Esophagus squamous epithelium (tissue), 5 donors: ENCODE measurements at regions not wholly inside any gene's neighbourhood (a gene's known extent, or its start where the extent isn't known, plus 50 kb on each side); places are given as distances from the start of the nearest gene placed in this dataset.

Source experiments
- DNase-seq: peaks from one replicate; lab custom pipeline; 2025; lab: John Stamatoyannopoulos, UW
- H3K27ac ChIP-seq, 4 donors: fragments of 200-600 bp; sonication (generic); one replicate each; pipeline ENCODE4 v1.5.1; 2016 to 2019; ENCODE audit warnings: mild to moderate bottlenecking in 1 of 4
- H3K27me3 ChIP-seq, 4 donors: fragments of 200-600 bp; sonication (generic); 1 replicate in 3 of 4; 2 replicates in 1 of 4; pipeline versions ENCODE4 v1.5.1 to v1.6.0; 2017 to 2021; ENCODE audit warnings: antibody characterized with exemption in 1 of 4
- H3K36me3 ChIP-seq, 3 donors: fragments of 200-600 bp; sonication (generic); one replicate each; pipeline ENCODE4 v1.5.1; 2016 to 2019
- H3K4me1 ChIP-seq, 3 donors: fragments of 200-600 bp; sonication (generic); one replicate each; pipeline ENCODE4 v1.5.1; 2017 to 2019
- H3K4me3 ChIP-seq, 4 donors: fragments of 200-600 bp; sonication (generic); 1 replicate in 3 of 4; 2 replicates in 1 of 4; pipeline ENCODE4 v1.5.1; 2016 to 2019; ENCODE audit warnings: mild to moderate bottlenecking in 2 of 4, moderate library complexity in 1 of 4
- H3K9me3 ChIP-seq, 3 donors: fragments of 200-600 bp; sonication (generic); one replicate each; pipeline ENCODE4 v1.5.1; 2016 to 2019
- CTCF ChIP-seq, 6 experiments: fragments of 450-650 bp in 4 of 6; fragments of 200-600 bp in 2 of 6; sonication (generic) in 2 of 6; IDR thresholded peaks; one replicate each; pipeline ENCODE4 v1.5.1; 2016 to 2019; ENCODE audit warnings: antibody characterized with exemption in 6 of 6, mild to moderate bottlenecking in 4 of 6, moderate library complexity in 4 of 6
- POLR2A ChIP-seq, 4 donors: fragments of 450-650 bp; IDR thresholded peaks; one replicate each; pipeline ENCODE4 v1.6.1; 2017; ENCODE audit warnings: antibody characterized with exemption in 4 of 4, mild to moderate bottlenecking in 4 of 4, moderate library complexity in 3 of 4
- WGBS, 2 donors: methylation state at CpG; one replicate each; pipeline ENCODE4 v1.1.5; 2018; 5-methylcytosine and 5-hydroxymethylcytosine counted together
- intact Hi-C: fragments of 100-400 bp; cut with DNase I; formaldehyde crosslinking; loops from one replicate; pipeline ENCODE4 v1.15.0; 2022
- donor health status: DM: yes; HTN: yes; CAD: no.

- peaks cover 0 to 14% (median 0%) of the 10 kb centered on the region in 3 donors for H3K4me1 ChIP-seq
- TF ChIP-seq POLR2A (IDR thresholded peaks at IDR 0.05): no peak
- no peak for TF ChIP-seq CTCF (IDR thresholded peaks at IDR 0.05)
- H3K4me3 ChIP-seq: no peak overlapping the region
- no peaks in the 10 kb centered on the region for H3K36me3 ChIP-seq
- intact Hi-C loops: no loop called here
- 81 to 88% methylated on average over 7 to 12 of the region's 21 CpGs for WGBS, 2 donors
- H3K27ac ChIP-seq: no peak overlapping the region
- peaks cover 0 to 87% (median 0%) of the 10 kb centered on the region in 4 donors for H3K27me3 ChIP-seq
- no peak for DNase-seq
- no peaks in the 10 kb centered on the region for H3K9me3 ChIP-seq
Measured at GRCh38 chr21:43274022-43274945, 105.5 kb downstream of the CRYAA start.

DNA sequence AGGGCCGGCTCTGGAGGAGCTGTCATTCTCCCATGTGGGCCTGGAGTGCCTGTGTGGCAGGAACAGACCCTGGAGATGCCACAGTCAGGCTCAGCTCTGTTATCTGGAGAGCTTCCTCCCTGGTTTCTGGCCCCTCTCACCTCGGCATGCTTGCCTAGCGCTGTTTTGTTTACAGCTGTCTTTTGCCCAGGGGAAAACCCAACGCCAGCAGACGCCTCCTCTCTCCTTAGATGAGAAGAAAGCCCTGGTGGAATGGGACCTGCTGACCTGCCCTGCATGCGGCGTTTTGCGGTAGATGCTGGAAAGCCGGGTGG lies 104.9 kb downstream of the CRYAA start:
- Histone ChIP-seq H3K9me3 (no peaks in the 10 kb centered on the region), H3K4me3 (no peak overlapping the region), H3K4me1 (peaks cover 0 to 13% (median 0%) of the 10 kb centered on the region in 3 donors), H3K36me3 (no peaks in the 10 kb centered on the region), H3K27me3 (peaks cover 0 to 84% (median 0%) of the 10 kb centered on the region in 4 donors), H3K27ac (no peak overlapping the region)
- intact Hi-C loops: no loop called here
- WGBS, 2 donors: 78% methylated on average over 4 of the region's 9 CpGs; no CpG with 5 or more reads in 1 of the 2 donors
- no peak for DNase-seq
- TF ChIP-seq POLR2A (IDR thresholded peaks at IDR 0.05) (no peak), CTCF (IDR thresholded peaks at IDR 0.05) (no peak)

GRCh38 chr21:43273016-43273707 lies 104.4 kb downstream of the CRYAA start:
- WGBS, 2 donors: 83 to 95% methylated on average over 14 to 16 of the region's 22 CpGs
- intact Hi-C loops: no loop called here
- no peak overlapping the region for H3K27ac ChIP-seq
- H3K36me3 ChIP-seq: no peaks in the 10 kb centered on the region
- H3K4me1 ChIP-seq: peaks cover 0 to 8% (median 0%) of the 10 kb centered on the region in 3 donors
- peaks cover 0 to 80% (median 0%) of the 10 kb centered on the region in 4 donors for H3K27me3 ChIP-seq
- H3K9me3 ChIP-seq: no peaks in the 10 kb centered on the region
- no peak for TF ChIP-seq CTCF (IDR thresholded peaks at IDR 0.05)
- no peak for TF ChIP-seq POLR2A (IDR thresholded peaks at IDR 0.05)
- H3K4me3 ChIP-seq: no peak overlapping the region
- DNase-seq: no peak

DNA sequence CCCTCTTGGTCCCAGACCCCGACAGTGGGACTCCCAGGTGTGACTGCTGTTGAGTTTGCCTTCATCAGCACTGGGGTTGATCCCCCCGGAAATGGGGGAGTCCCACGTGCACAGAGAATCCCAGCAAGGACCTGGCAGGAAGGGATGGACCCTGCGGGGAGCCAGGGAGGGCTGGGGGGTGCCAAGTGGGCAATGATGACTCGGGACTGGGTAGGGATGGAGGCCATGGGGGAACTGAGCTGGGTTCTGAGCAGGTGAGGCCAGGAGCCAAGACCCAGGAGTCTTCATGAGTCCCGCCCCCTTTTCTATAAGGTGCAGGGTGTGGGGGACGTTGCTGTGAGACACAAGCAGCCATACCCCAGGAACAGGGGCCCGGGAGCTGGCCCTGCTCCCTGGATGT lies 103.8 kb downstream of the CRYAA start:
- Histone ChIP-seq H3K9me3 (no peaks in the 10 kb centered on the region), H3K27me3 (peaks cover 0 to 74% (median 0%) of the 10 kb centered on the region in 4 donors), H3K27ac (no peak overlapping the region), H3K36me3 (no peaks in the 10 kb centered on the region), H3K4me1 (peaks cover 0 to 2% (median 0%) of the 10 kb centered on the region in 3 donors), H3K4me3 (no peak overlapping the region)
- DNase-seq: no peak
- intact Hi-C loops: no loop called here
- no peak for TF ChIP-seq CTCF (IDR thresholded peaks at IDR 0.05)
- TF ChIP-seq POLR2A (IDR thresholded peaks at IDR 0.05): no peak
- WGBS, 2 donors: 70 to 84% methylated on average over 2 to 5 of the region's 8 CpGs
